ENCODE measurements at regions not wholly inside any gene's neighbourhood (a gene's known extent, or its start where the extent isn't known, plus 50 kb on each side); places are given as distances from the start of the nearest gene placed in this dataset.

DNA sequence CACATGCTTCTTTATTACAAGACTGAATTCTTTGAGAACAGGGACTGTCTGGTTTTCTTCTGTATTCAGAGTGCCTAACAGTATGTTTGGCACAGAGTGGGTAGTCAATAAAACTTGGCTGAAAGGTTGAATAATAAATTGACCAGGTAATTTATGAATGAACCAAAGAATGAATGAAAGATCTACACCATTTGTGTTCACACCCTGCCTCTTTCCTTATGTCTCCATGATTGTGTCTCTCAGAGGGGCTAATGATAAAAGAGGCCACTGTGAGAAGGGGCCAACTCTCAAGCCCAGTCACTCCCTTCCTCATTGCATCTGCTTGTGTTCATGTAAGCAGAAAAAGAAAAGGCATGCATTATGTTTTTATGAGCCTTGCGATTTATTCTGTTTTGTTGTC lies 569.7 kb upstream of the TENM4 start:
- H3K9me3 ChIP-seq (ENCODE audit: insufficient read depth, low read depth, low read length): no peaks in the 10 kb centered on the region
- H4K91ac ChIP-seq (ENCODE audit: low read depth, low read length): no peak overlapping the region
- H3K79me1 ChIP-seq (ENCODE audit: low read length): no peaks in the 10 kb centered on the region
- no peak overlapping the region for H3K4ac ChIP-seq (ENCODE audit: low read depth, low read length)
- H3K18ac ChIP-seq (ENCODE audit: low read length): no peak overlapping the region
- H3K36me3 ChIP-seq (ENCODE audit: control insufficient read depth in 1 of 2, insufficient read depth in 2 of 2, low read length in 2 of 2): no peaks in the 10 kb centered on the region
- H2BK12ac ChIP-seq (ENCODE audit: low read length): no peak overlapping the region
- H2AK5ac ChIP-seq (ENCODE audit: low read length): no peak overlapping the region
- no peak overlapping the region for H3K9ac ChIP-seq (ENCODE audit: low read length)
- no peaks in the 10 kb centered on the region for H3K79me2 ChIP-seq (ENCODE audit: control insufficient read depth, insufficient read depth, low read length, poor library complexity)
- no peak overlapping the region for H2BK120ac ChIP-seq (ENCODE audit: insufficient read depth, low read length, poor library complexity)
- no peak overlapping the region for H4K8ac ChIP-seq (ENCODE audit: low read depth, low read length)
- H3K4me1 ChIP-seq (ENCODE audit: control insufficient read depth in 1 of 2, insufficient read depth in 2 of 2, low read length in 2 of 2): no peaks in the 10 kb centered on the region
- no peak overlapping the region for H3K27ac ChIP-seq (ENCODE audit: low read depth, low read length)
- H3K23ac ChIP-seq (ENCODE audit: low read length): no peak overlapping the region
- H3K4me3 ChIP-seq (ENCODE audit: low read depth, low read length): no peak overlapping the region
- DNase-seq: no peak
- no peaks in the 10 kb centered on the region for H3K27me3 ChIP-seq (ENCODE audit: insufficient read depth, low read length)
- H3K4me2 ChIP-seq (ENCODE audit: low read length): no peak overlapping the region
- H2AFZ ChIP-seq (ENCODE audit: insufficient read depth, low read length, poor library complexity): no peak overlapping the region
- H2BK5ac ChIP-seq (ENCODE audit: low read depth, low read length, poor library complexity): no peak overlapping the region
- no peak overlapping the region for H4K12ac ChIP-seq (ENCODE audit: low read depth, low read length)
- WGBS (ENCODE audit: extremely low coverage, insufficient coverage, insufficient read length): no CpG with 5 or more reads among the region's 1 CpG
- H3K14ac ChIP-seq (ENCODE audit: low read length): no peak overlapping the region

DNA sequence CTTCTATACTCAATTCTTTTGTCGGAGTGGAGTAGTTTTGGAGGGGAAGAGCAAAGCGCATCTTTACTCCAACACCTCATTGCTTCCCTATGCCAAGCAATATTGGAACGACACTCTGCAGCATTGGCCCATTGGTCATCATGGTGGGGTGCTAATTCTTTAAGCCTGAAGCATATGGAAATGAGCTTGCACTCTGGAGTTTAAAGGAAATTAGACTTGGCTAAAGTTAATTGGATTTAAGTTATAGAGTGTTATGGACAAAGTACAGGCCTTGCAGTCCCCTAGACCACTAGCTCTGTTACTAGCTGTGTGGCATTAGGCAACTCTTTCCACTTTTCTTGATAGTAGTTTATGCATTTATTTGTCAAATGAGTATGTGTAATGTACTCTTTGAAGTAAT lies 568.3 kb upstream of the TENM4 start:
- DNase-seq: no peak
- no peak overlapping the region for H4K91ac ChIP-seq (ENCODE audit: low read depth, low read length)
- no peak overlapping the region for H4K12ac ChIP-seq (ENCODE audit: low read depth, low read length)
- H3K4ac ChIP-seq (ENCODE audit: low read depth, low read length): no peak overlapping the region
- H2BK5ac ChIP-seq (ENCODE audit: low read depth, low read length, poor library complexity): no peak overlapping the region
- H2BK12ac ChIP-seq (ENCODE audit: low read length): no peak overlapping the region
- no peaks in the 10 kb centered on the region for H3K27me3 ChIP-seq (ENCODE audit: insufficient read depth, low read length)
- no peak overlapping the region for H3K18ac ChIP-seq (ENCODE audit: low read length)
- no peak overlapping the region for H3K14ac ChIP-seq (ENCODE audit: low read length)
- H3K4me2 ChIP-seq (ENCODE audit: low read length): no peak overlapping the region
- H3K9ac ChIP-seq (ENCODE audit: low read length): no peak overlapping the region
- no CpG with 5 or more reads among the region's 3 CpGs for whole genome bisulfite sequencing (ENCODE audit: extremely low coverage, insufficient coverage, insufficient read length)
- no peaks in the 10 kb centered on the region for H3K9me3 ChIP-seq (ENCODE audit: insufficient read depth, low read depth, low read length)
- H4K8ac ChIP-seq (ENCODE audit: low read depth, low read length): no peak overlapping the region
- no peak overlapping the region for H3K23ac ChIP-seq (ENCODE audit: low read length)
- no peak overlapping the region for H2AFZ ChIP-seq (ENCODE audit: insufficient read depth, low read length, poor library complexity)
- no peak overlapping the region for H2AK5ac ChIP-seq (ENCODE audit: low read length)
- H3K27ac ChIP-seq (ENCODE audit: low read depth, low read length): no peak overlapping the region
- no peaks in the 10 kb centered on the region for H3K79me1 ChIP-seq (ENCODE audit: low read length)
- no peak overlapping the region for H2BK120ac ChIP-seq (ENCODE audit: insufficient read depth, low read length, poor library complexity)
- H3K4me3 ChIP-seq (ENCODE audit: low read depth, low read length): no peak overlapping the region
- no peaks in the 10 kb centered on the region for H3K79me2 ChIP-seq (ENCODE audit: control insufficient read depth, insufficient read depth, low read length, poor library complexity)
- no peaks in the 10 kb centered on the region for H3K36me3 ChIP-seq (ENCODE audit: control insufficient read depth in 1 of 2, insufficient read depth in 2 of 2, low read length in 2 of 2)
- no peaks in the 10 kb centered on the region for H3K4me1 ChIP-seq (ENCODE audit: control insufficient read depth in 1 of 2, insufficient read depth in 2 of 2, low read length in 2 of 2)

GRCh38 chr11:80007616-80008015 lies 566.8 kb upstream of the TENM4 start:
- Histone ChIP-seq H3K4me3 (ENCODE audit: low read depth, low read length) (no peak overlapping the region), H2BK120ac (ENCODE audit: insufficient read depth, low read length, poor library complexity) (no peak overlapping the region), H3K9ac (ENCODE audit: low read length) (no peak overlapping the region), H2AFZ (ENCODE audit: insufficient read depth, low read length, poor library complexity) (no peak overlapping the region), H3K9me3 (ENCODE audit: insufficient read depth, low read depth, low read length) (no peaks in the 10 kb centered on the region), H3K79me1 (ENCODE audit: low read length) (no peaks in the 10 kb centered on the region), H4K8ac (ENCODE audit: low read depth, low read length) (no peak overlapping the region), H2BK5ac (ENCODE audit: low read depth, low read length, poor library complexity) (no peak overlapping the region), H3K4me1 (ENCODE audit: control insufficient read depth in 1 of 2, insufficient read depth in 2 of 2, low read length in 2 of 2) (no peaks in the 10 kb centered on the region), H4K12ac (ENCODE audit: low read depth, low read length) (no peak overlapping the region), H3K79me2 (ENCODE audit: control insufficient read depth, insufficient read depth, low read length, poor library complexity) (no peaks in the 10 kb centered on the region), H3K18ac (ENCODE audit: low read length) (no peak overlapping the region), H3K23ac (ENCODE audit: low read length) (no peak overlapping the region), H3K27ac (ENCODE audit: low read depth, low read length) (no peak overlapping the region), H2AK5ac (ENCODE audit: low read length) (no peak overlapping the region), H4K91ac (ENCODE audit: low read depth, low read length) (no peak overlapping the region), H3K4ac (ENCODE audit: low read depth, low read length) (no peak overlapping the region), H3K36me3 (ENCODE audit: control insufficient read depth in 1 of 2, insufficient read depth in 2 of 2, low read length in 2 of 2) (no peaks in the 10 kb centered on the region), H3K27me3 (ENCODE audit: insufficient read depth, low read length) (no peaks in the 10 kb centered on the region), H3K4me2 (ENCODE audit: low read length) (no peak overlapping the region), H3K14ac (ENCODE audit: low read length) (no peak overlapping the region), H2BK12ac (ENCODE audit: low read length) (no peak overlapping the region)
- DNase-seq: no peak
- no CpG with 5 or more reads among the region's 6 CpGs for whole genome bisulfite sequencing (ENCODE audit: extremely low coverage, insufficient coverage, insufficient read length)

DNA sequence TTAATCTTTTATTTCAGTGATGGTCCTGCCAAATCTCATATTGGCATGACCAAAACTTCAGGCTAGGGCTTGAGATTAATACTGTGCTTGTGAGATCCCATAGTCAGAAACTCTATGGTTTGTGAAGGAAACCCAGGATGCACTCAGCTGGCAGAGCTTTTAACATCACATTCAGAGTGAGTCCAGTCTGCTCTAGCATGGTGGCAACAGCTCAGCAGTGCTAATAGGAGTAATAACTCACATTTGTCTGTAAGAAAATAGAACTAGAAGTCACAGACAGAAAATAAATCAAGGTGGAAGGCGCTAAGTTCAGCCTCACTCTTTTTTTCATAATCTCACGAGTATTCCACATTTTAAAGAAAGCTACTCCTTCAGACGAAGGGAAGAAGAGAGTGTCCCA lies 549.3 kb upstream of the TENM4 start:
- Histone ChIP-seq H3K4ac (ENCODE audit: low read depth, low read length) (no peak overlapping the region), H3K4me3 (ENCODE audit: low read depth, low read length) (no peak overlapping the region)
- no CpG with 5 or more reads among the region's 3 CpGs for WGBS (ENCODE audit: extremely low coverage, insufficient coverage, insufficient read length)

More for the DNA sequence above, 549.3 kb upstream of the TENM4 start:
- no peak overlapping the region for H2AK5ac ChIP-seq (ENCODE audit: low read length)
- no peaks in the 10 kb centered on the region for H3K9me3 ChIP-seq (ENCODE audit: insufficient read depth, low read depth, low read length)
- H4K91ac ChIP-seq (ENCODE audit: low read depth, low read length): no peak overlapping the region
- no peak overlapping the region for H2BK12ac ChIP-seq (ENCODE audit: low read length)
- no peak overlapping the region for H3K18ac ChIP-seq (ENCODE audit: low read length)
- no peaks in the 10 kb centered on the region for H3K27me3 ChIP-seq (ENCODE audit: insufficient read depth, low read length)
- H3K9ac ChIP-seq (ENCODE audit: low read length): no peak overlapping the region
- H3K79me1 ChIP-seq (ENCODE audit: low read length): no peaks in the 10 kb centered on the region
- no peak overlapping the region for H3K4me2 ChIP-seq (ENCODE audit: low read length)
- H3K23ac ChIP-seq (ENCODE audit: low read length): no peak overlapping the region
- H3K79me2 ChIP-seq (ENCODE audit: control insufficient read depth, insufficient read depth, low read length, poor library complexity): no peaks in the 10 kb centered on the region
- H2BK120ac ChIP-seq (ENCODE audit: insufficient read depth, low read length, poor library complexity): no peak overlapping the region
- H4K12ac ChIP-seq (ENCODE audit: low read depth, low read length): no peak overlapping the region
- no peaks in the 10 kb centered on the region for H3K4me1 ChIP-seq (ENCODE audit: control insufficient read depth in 1 of 2, insufficient read depth in 2 of 2, low read length in 2 of 2)
- no peak overlapping the region for H3K14ac ChIP-seq (ENCODE audit: low read length)
- H4K8ac ChIP-seq (ENCODE audit: low read depth, low read length): no peak overlapping the region
- H3K27ac ChIP-seq (ENCODE audit: low read depth, low read length): no peak overlapping the region
- H3K36me3 ChIP-seq (ENCODE audit: control insufficient read depth in 1 of 2, insufficient read depth in 2 of 2, low read length in 2 of 2): no peaks in the 10 kb centered on the region
- no peak overlapping the region for H2AFZ ChIP-seq (ENCODE audit: insufficient read depth, low read length, poor library complexity)
- no peak overlapping the region for H2BK5ac ChIP-seq (ENCODE audit: low read depth, low read length, poor library complexity)
- DNase-seq: no peak

All from trophoblast cell (in vitro differentiated cells and primary cell).